H1 (cell line): ENCODE measurements at regions not wholly inside any gene's neighbourhood (a gene's known extent, or its start where the extent isn't known, plus 50 kb on each side); places are given as distances from the start of the nearest gene placed in this dataset.

ENCODE experiments used
- CTCF ChIA-PET: fragments of 300-600 bp; sonication (Branson Sonifier 250); formaldehyde crosslinking; loops from one replicate; lab custom pipeline; 2021; ENCODE audit not compliant: partially characterized antibody; lab: Charles Lee
- POLR2A ChIA-PET: fragments of 300-600 bp; sonication (Branson Sonifier 250); formaldehyde crosslinking; loops from one replicate; lab custom pipeline; 2021; ENCODE audit warnings: inconsistent platforms; ENCODE audit not compliant: partially characterized antibody; lab: Charles Lee
- DNase-seq, 2 experiments: peaks; one replicate each; pipeline versions ENCODE4 v3.0.0 to v3.0.0-alpha.2; 2010 to 2022; ENCODE audit warnings: low spot score in 2 of 2, low read depth in 1 of 2, mixed read lengths in 1 of 2
- FAIRE-seq: peaks from 2 replicates; lab custom pipeline; 2011; peaks lifted over from hg19 to GRCh38; lab: Jason Lieb, UNC
- H2AFZ ChIP-seq: 2 replicates; pipeline ENCODE4 v1.8.1; 2012; ENCODE audit warnings: low read length, inconsistent platforms
- H2AK5ac ChIP-seq: 2 replicates; pipeline ENCODE4 v1.6.1; 2013; ENCODE audit warnings: low read depth, low read length
- H2BK120ac ChIP-seq: replicated peaks from 2 replicates; pipeline ENCODE3; 2013; ENCODE audit warnings: low read depth, low read length, inconsistent platforms
- H2BK12ac ChIP-seq: 2 replicates; pipeline ENCODE4 v1.6.1; 2013; ENCODE audit warnings: low read depth, low read length
- H2BK15ac ChIP-seq: 2 replicates; pipeline ENCODE4 v1.6.1; 2013; ENCODE audit warnings: low read length
- H2BK20ac ChIP-seq: 2 replicates; pipeline ENCODE4 v1.6.1; 2013; ENCODE audit warnings: low read length
- H2BK5ac ChIP-seq: 2 replicates; pipeline ENCODE4 v1.6.1; 2013; ENCODE audit warnings: low read depth, low read length
- H3K14ac ChIP-seq: 2 replicates; pipeline ENCODE4 v1.6.1; 2013; ENCODE audit warnings: inconsistent platforms; ENCODE audit not compliant: insufficient read length
- H3K18ac ChIP-seq: 2 replicates; pipeline ENCODE4 v1.6.1; 2013; ENCODE audit warnings: low read length; ENCODE audit errors: extremely low read depth
- H3K23ac ChIP-seq: 2 replicates; pipeline ENCODE4 v1.6.1; 2013; ENCODE audit warnings: inconsistent platforms; ENCODE audit not compliant: insufficient read length
- H3K23me2 ChIP-seq: 2 replicates; pipeline ENCODE4 v1.6.1; 2013; ENCODE audit warnings: low read depth, low read length
- H3K27ac ChIP-seq: 2 replicates; pipeline ENCODE4 v1.6.1; 2011; ENCODE audit warnings: low read depth, low read length, inconsistent platforms
- H3K27me3 ChIP-seq, 4 experiments: replicated peaks in 1 of 4; 1 replicate in 1 of 4; 2 replicates in 3 of 4; pipeline versions ENCODE4 v1.6.1 to v1.8.1; 2011 to 2013; ENCODE audit warnings: low read length in 3 of 4, mild to moderate bottlenecking in 3 of 4, inconsistent platforms in 2 of 4, mixed read lengths in 2 of 4, moderate library complexity in 1 of 4; ENCODE audit not compliant: control insufficient read depth in 3 of 4, insufficient read depth in 3 of 4; ENCODE audit errors: extremely low read depth in 1 of 4
- H3K36me3 ChIP-seq, 4 experiments: 2 replicates each; pipeline versions ENCODE4 v1.6.1 to v1.8.1; 2011 to 2013; ENCODE audit warnings: mild to moderate bottlenecking in 4 of 4, low read length in 3 of 4, moderate library complexity in 2 of 4, control low read depth in 1 of 4, inconsistent platforms in 1 of 4; ENCODE audit not compliant: insufficient read depth in 4 of 4, control insufficient read depth in 2 of 4
- H3K4ac ChIP-seq: replicated peaks from 2 replicates; pipeline ENCODE3; 2013; ENCODE audit warnings: low read length, low read depth, mixed read lengths, inconsistent platforms; ENCODE audit not compliant: insufficient read length
- H3K4me1 ChIP-seq, 4 experiments: replicated peaks in 1 of 4; 1 replicate in 1 of 4; 2 replicates in 3 of 4; pipeline versions ENCODE4 v1.6.1 to v1.8.1; 2011 to 2013; ENCODE audit warnings: low read length in 3 of 4, inconsistent platforms in 2 of 4, mixed read lengths in 1 of 4; ENCODE audit not compliant: insufficient read depth in 4 of 4, control insufficient read depth in 3 of 4
- H3K4me2 ChIP-seq, 2 experiments: 2 replicates each; pipeline versions ENCODE4 v1.6.1 to v1.8.1; 2011 to 2013; ENCODE audit warnings: low read depth in 2 of 2, low read length in 2 of 2, control low read depth in 1 of 2, inconsistent platforms in 1 of 2, mild to moderate bottlenecking in 1 of 2; ENCODE audit not compliant: insufficient read depth in 1 of 2
- H3K4me3 ChIP-seq, 4 experiments: fragments of 200-600, 300-600 bp in 1 of 4; sonication (generic), shearing (Covaris generic), sonication (Bioruptor Twin) in 1 of 4; 2 replicates each; pipeline versions ENCODE4 v1.5.1 to v1.8.1; 2011 to 2016; ENCODE audit warnings: low read length in 4 of 4, low read depth in 3 of 4, control low read depth in 2 of 4, inconsistent platforms in 2 of 4, mild to moderate bottlenecking in 2 of 4, mixed read lengths in 1 of 4, moderate library complexity in 1 of 4; ENCODE audit not compliant: insufficient read depth in 2 of 4; ENCODE audit errors: extremely low read depth in 1 of 4
- H3K56ac ChIP-seq: replicated peaks from 2 replicates; pipeline ENCODE3; 2013; ENCODE audit warnings: low read depth, mild to moderate bottlenecking, mixed read lengths, low read length, inconsistent platforms; ENCODE audit not compliant: insufficient read length
- H3K79me1 ChIP-seq: 2 replicates; pipeline ENCODE4 v1.6.1; 2013; ENCODE audit warnings: low read depth, low read length, control low read depth
- H3K79me2 ChIP-seq, 2 experiments: 2 replicates each; pipeline versions ENCODE4 v1.6.1 to v1.8.1; 2012 to 2013; ENCODE audit warnings: low read length in 2 of 2, mild to moderate bottlenecking in 2 of 2, inconsistent platforms in 1 of 2; ENCODE audit not compliant: insufficient read depth in 2 of 2, control insufficient read depth in 1 of 2
- H3K9ac ChIP-seq, 4 experiments: replicated peaks in 1 of 4; 1 replicate in 1 of 4; 2 replicates in 3 of 4; pipeline versions ENCODE4 v1.6.1 to v1.8.1; 2011 to 2013; ENCODE audit warnings: low read depth in 3 of 4, low read length in 3 of 4, control low read depth in 2 of 4, mild to moderate bottlenecking in 2 of 4, moderate library complexity in 2 of 4, inconsistent platforms in 1 of 4; ENCODE audit errors: extremely low read depth in 1 of 4
- H3K9me3 ChIP-seq, 2 experiments: 2 replicates each; pipeline versions ENCODE4 v1.6.1 to v1.8.1; 2012 to 2013; ENCODE audit warnings: mild to moderate bottlenecking in 2 of 2, moderate library complexity in 2 of 2, control low read depth in 1 of 2, inconsistent platforms in 1 of 2, low read depth in 1 of 2, low read length in 1 of 2, mixed read lengths in 1 of 2; ENCODE audit not compliant: insufficient read depth in 2 of 2
- H4K20me1 ChIP-seq, 2 experiments: replicated peaks in 1 of 2; 2 replicates each; pipeline versions ENCODE3 to v1.8.1; 2011 to 2013; ENCODE audit warnings: inconsistent platforms in 2 of 2, low read length in 2 of 2, mild to moderate bottlenecking in 1 of 2; ENCODE audit not compliant: insufficient read depth in 2 of 2, control insufficient read depth in 1 of 2
- H4K5ac ChIP-seq: 2 replicates; pipeline ENCODE4 v1.6.1; 2013; ENCODE audit warnings: low read length, low read depth, mixed read lengths, inconsistent platforms; ENCODE audit not compliant: insufficient read length
- H4K8ac ChIP-seq: 2 replicates; pipeline ENCODE4 v1.8.0; 2013; ENCODE audit warnings: mild to moderate bottlenecking, moderate library complexity, low read length, inconsistent platforms; ENCODE audit not compliant: insufficient read depth; ENCODE audit errors: extremely low read depth
- H4K91ac ChIP-seq: replicated peaks from 2 replicates; pipeline ENCODE3; 2013; ENCODE audit warnings: low read length, mixed read lengths, inconsistent platforms; ENCODE audit not compliant: insufficient read length
- BACH1 ChIP-seq: IDR thresholded peaks from 2 replicates; pipeline ENCODE4 v1.6.1; 2012; ENCODE audit warnings: low read length, improper control_type of control experiment
- BCL11A ChIP-seq, 2 experiments: IDR thresholded peaks; one replicate each; pipeline ENCODE4 v1.6.1; 2011; ENCODE audit warnings: low read depth in 2 of 2, low read length in 2 of 2, mild to moderate bottlenecking in 2 of 2
- CHD1 ChIP-seq: IDR thresholded peaks from 2 replicates; pipeline ENCODE4 v1.6.1; 2012; ENCODE audit warnings: low read depth, low read length, improper control_type of control experiment
- HDAC2 ChIP-seq, 2 experiments: fragments of 300-600 bp in 1 of 2; sonication (generic) in 1 of 2; IDR thresholded peaks; 2 replicates each; pipeline ENCODE4 v1.6.1; 2011 to 2012; ENCODE audit warnings: low read depth in 2 of 2, low read length in 2 of 2, mild to moderate bottlenecking in 2 of 2, moderate library complexity in 2 of 2, borderline replicate concordance in 1 of 2, inconsistent platforms in 1 of 2
- JUND ChIP-seq: IDR thresholded peaks from 2 replicates; pipeline ENCODE4 v1.6.1; 2011; ENCODE audit warnings: mild to moderate bottlenecking, improper control_type of control experiment, low read length
- NRF1 ChIP-seq: IDR thresholded peaks from 2 replicates; pipeline ENCODE4 v1.6.1; 2011; ENCODE audit warnings: mild to moderate bottlenecking, low read depth, low read length, improper control_type of control experiment
- POLR2A ChIP-seq, 2 experiments: IDR thresholded peaks; 1 replicate in 1 of 2; 2 replicates in 1 of 2; pipeline ENCODE4 v1.6.1; 2011; ENCODE audit warnings: low read depth in 2 of 2, low read length in 2 of 2, mild to moderate bottlenecking in 2 of 2; ENCODE audit errors: control extremely low read depth in 1 of 2
- RBBP5 ChIP-seq: IDR thresholded peaks from 2 replicates; pipeline ENCODE4 v1.7.1; 2012; ENCODE audit warnings: low read depth, mild to moderate bottlenecking, inconsistent platforms, low read length, moderate library complexity, borderline replicate concordance
- RFX5 ChIP-seq: IDR thresholded peaks from 2 replicates; pipeline ENCODE4 v1.6.1; 2011; ENCODE audit warnings: low read depth, low read length, improper control_type of control experiment, borderline replicate concordance
- RNF2 ChIP-seq: fragments of 200-900, 300-1000 bp; sonication (generic); IDR thresholded peaks from 2 replicates; pipeline ENCODE4 v1.7.1; 2016; ENCODE audit warnings: borderline replicate concordance, low read depth, mild to moderate bottlenecking, antibody characterized with exemption, low read length; ENCODE audit not compliant: poor library complexity, severe bottlenecking; ENCODE audit errors: missing control alignments
- SAP30 ChIP-seq: fragments of 300-600 bp; sonication (generic); IDR thresholded peaks from 2 replicates; pipeline ENCODE4 v1.7.1; 2012; ENCODE audit warnings: low read length, moderate library complexity, mild to moderate bottlenecking, inconsistent platforms; ENCODE audit not compliant: insufficient read depth, insufficient replicate concordance
- SRF ChIP-seq: IDR thresholded peaks from 2 replicates; pipeline ENCODE4 v1.6.1; 2011; ENCODE audit warnings: mild to moderate bottlenecking, low read depth, low read length, moderate library complexity
- SUZ12 ChIP-seq: fragments of 200-600 bp; sonication (generic); IDR thresholded peaks from 2 replicates; pipeline ENCODE4 v1.6.1; 2012; ENCODE audit warnings: mild to moderate bottlenecking, inconsistent platforms, low read length, moderate library complexity, mixed read lengths
- TAF7 ChIP-seq: optimal IDR thresholded peaks from 2 replicates; pipeline ENCODE3; 2011; ENCODE audit warnings: low read depth, mild to moderate bottlenecking, inconsistent platforms, low read length, moderate library complexity, borderline replicate concordance
- YY1 ChIP-seq: IDR thresholded peaks from 2 replicates; pipeline ENCODE4 v1.6.1; 2011; ENCODE audit warnings: low read depth, mild to moderate bottlenecking, low read length
- WGBS, 2 experiments: shearing (Covaris generic) in 1 of 2; methylation state at CpG; one replicate each; pipeline versions ENCODE4 v1.1.6 to v1.1.7; 2013 to 2015; ENCODE audit warnings: low lambda C conversion rate in 2 of 2, mixed read lengths in 2 of 2, inconsistent platforms in 1 of 2, low coverage in 1 of 2, missing lambda C conversion rate in 1 of 2; ENCODE audit not compliant: insufficient replicate concordance in 2 of 2, insufficient coverage in 1 of 2, insufficient read length in 1 of 2; ENCODE audit errors: extremely low coverage in 1 of 2, missing lambda C conversion rate in 1 of 2; 5-methylcytosine and 5-hydroxymethylcytosine counted together

GRCh38 chr6:74482180-74482579 is 723.7 kb downstream of the COL12A1 start:
- Histone ChIP-seq H2AFZ (no peak overlapping the region), H2BK5ac (no peak overlapping the region), H3K18ac (no peak overlapping the region), H4K20me1 (no peaks in the 10 kb centered on the region), H3K4me3 (no peak overlapping the region), H3K23me2 (no peaks in the 10 kb centered on the region), H3K27me3 (no peaks in the 10 kb centered on the region; a peak in 2 of 7 replicates), H3K9ac (no peak overlapping the region), H3K9me3 (no peaks in the 10 kb centered on the region), H3K4me2 (no peak overlapping the region), H3K56ac (no peak overlapping the region), H3K27ac (no peak overlapping the region), H4K5ac (no peak overlapping the region), H2BK12ac (no peak overlapping the region), H2AK5ac (no peak overlapping the region), H2BK15ac (no peak overlapping the region), H3K4me1 (no peaks in the 10 kb centered on the region; a peak in 1 of 7 replicates), H3K14ac (no peak overlapping the region), H3K79me2 (no peaks in the 10 kb centered on the region), H2BK120ac (no peak overlapping the region), H4K91ac (no peak overlapping the region), H2BK20ac (no peak overlapping the region), H3K36me3 (no peaks in the 10 kb centered on the region), H3K4ac (no peak overlapping the region), H3K23ac (no peak overlapping the region), H3K79me1 (no peaks in the 10 kb centered on the region), H4K8ac (no peak overlapping the region)
- POLR2A ChIA-PET: no interaction called here
- WGBS, 2 experiments: 100% methylated on average over 1 of the region's 1 CpG; no CpG with 5 or more reads in 1 of the 2 experiments
- CTCF ChIA-PET: no interaction called here
- FAIRE-seq (no peak), DNase-seq (no peak)
- no peak for TF ChIP-seq RFX5
- no peak for TF ChIP-seq RNF2
- no peak for TF ChIP-seq POLR2A (IDR thresholded peaks at IDR 0.05; ENCODE audit: control extremely low read depth in 1 of 2, low read depth in 2 of 2, low read length in 2 of 2)
- TF ChIP-seq SRF: no peak
- TF ChIP-seq SUZ12: no peak
- TF ChIP-seq SAP30: no peak
- no peak for TF ChIP-seq JUND
- no peak for TF ChIP-seq NRF1
- TF ChIP-seq BCL11A (IDR thresholded peaks at IDR 0.05; ENCODE audit: low read depth in 2 of 2, low read length in 2 of 2): no peak
- TF ChIP-seq CHD1: no peak
- no peak for TF ChIP-seq BACH1
- no peak for TF ChIP-seq HDAC2 (IDR thresholded peaks at IDR 0.05; ENCODE audit: borderline replicate concordance in 1 of 2, low read depth in 2 of 2, low read length in 2 of 2)
- TF ChIP-seq YY1: no peak
- no peak for TF ChIP-seq TAF7
- TF ChIP-seq RBBP5: no peak
